HG02938 (cell line): ENCODE measurements at regions not wholly inside any gene's neighbourhood (a gene's known extent, or its start where the extent isn't known, plus 50 kb on each side); places are given as distances from the start of the nearest gene placed in this dataset.

Source experiments
- ATAC-seq: cut with Tn5 transposase; IDR thresholded peaks from one replicate; pipeline ENCODE4 v1.9.1; 2021; ENCODE audit warnings: mild to moderate bottlenecking, moderate library complexity; ENCODE audit not compliant: unreplicated experiment

GRCh38 chr2:39513641-39514094 is 76.6 kb upstream of the MAP4K3 start:
- peak; percentile 83 for ATAC-seq

- no peak for ATAC-seq
Observed at GRCh38 chr2:39514825-39515224, 77.7 kb upstream of the MAP4K3 start.

GRCh38 chr2:39515273-39515896 is 78.3 kb upstream of the MAP4K3 start:
- no peak for ATAC-seq

- no peak for ATAC-seq
Observed at GRCh38 chr2:39515897-39516346, 78.8 kb upstream of the MAP4K3 start.

GRCh38 chr2:39516347-39517101 is 79.4 kb upstream of the MAP4K3 start:
- no peak for ATAC-seq

- ATAC-seq: no peak
Observed at GRCh38 chr2:39517102-39517436, 80.0 kb upstream of the MAP4K3 start.

- ATAC-seq: no peak
Observed at GRCh38 chr2:39517622-39518021, 80.5 kb upstream of the MAP4K3 start.

GRCh38 chr2:39519886-39520285 is 82.8 kb upstream of the MAP4K3 start:
- ATAC-seq: no peak

- ATAC-seq: no peak
Observed at GRCh38 chr2:39521876-39522517, 84.9 kb upstream of the MAP4K3 start.

GRCh38 chr2:39522518-39522877 is 85.4 kb upstream of the MAP4K3 start:
- no peak for ATAC-seq

- ATAC-seq: no peak
Observed at GRCh38 chr2:39523308-39524044, 86.4 kb upstream of the MAP4K3 start.

- ATAC-seq: no peak
Observed at GRCh38 chr2:39524061-39524460, 87.0 kb upstream of the MAP4K3 start.

- no peak for ATAC-seq
Observed at GRCh38 chr2:39524756-39525635, 87.9 kb upstream of the MAP4K3 start.

GRCh38 chr2:39525636-39526412 is 88.7 kb upstream of the MAP4K3 start:
- no peak for ATAC-seq

GRCh38 chr2:39528701-39529100 is 91.6 kb upstream of the MAP4K3 start:
- ATAC-seq: no peak

GRCh38 chr2:39529836-39530235 is 92.8 kb upstream of the MAP4K3 start:
- no peak for ATAC-seq

GRCh38 chr2:39530411-39530866 is 93.4 kb upstream of the MAP4K3 start:
- ATAC-seq: no peak

- ATAC-seq: no peak
Observed at GRCh38 chr2:39531220-39531777, 94.2 kb upstream of the MAP4K3 start.

GRCh38 chr2:39532933-39533332 is 95.8 kb upstream of the MAP4K3 start:
- ATAC-seq: no peak
